ENCODE measurements at regions not wholly inside any gene's neighbourhood (a gene's known extent, or its start where the extent isn't known, plus 50 kb on each side); places are given as distances from the start of the nearest gene placed in this dataset.

DNA sequence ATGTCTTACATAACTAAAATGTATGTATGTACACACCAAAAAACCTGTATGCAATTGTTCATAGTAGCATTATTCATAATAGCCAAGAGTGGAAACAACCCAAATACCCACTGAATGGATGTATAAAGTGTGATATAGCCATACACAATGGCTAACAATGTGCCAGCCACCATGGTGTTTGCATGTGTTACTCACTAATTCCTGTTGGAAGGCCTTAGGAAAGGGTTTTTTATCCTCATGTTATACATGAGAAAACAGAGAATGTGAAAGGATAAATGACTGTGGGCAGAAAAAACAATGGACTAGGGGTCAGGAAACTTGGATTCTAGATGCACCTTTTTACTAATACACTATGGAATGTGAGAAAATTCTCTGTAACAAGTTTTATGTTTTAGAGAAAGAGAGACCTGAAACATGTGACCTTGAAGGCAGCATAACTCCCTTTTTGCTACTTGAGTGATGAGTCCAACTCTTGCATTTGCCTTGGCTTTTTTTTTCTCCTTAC lies 55.7 kb downstream of the TIGD2 start:
- POLR2A ChIA-PET: no interaction called here
- no peak overlapping the region for H3K4me3 ChIP-seq (ENCODE audit: low read length)

DNA sequence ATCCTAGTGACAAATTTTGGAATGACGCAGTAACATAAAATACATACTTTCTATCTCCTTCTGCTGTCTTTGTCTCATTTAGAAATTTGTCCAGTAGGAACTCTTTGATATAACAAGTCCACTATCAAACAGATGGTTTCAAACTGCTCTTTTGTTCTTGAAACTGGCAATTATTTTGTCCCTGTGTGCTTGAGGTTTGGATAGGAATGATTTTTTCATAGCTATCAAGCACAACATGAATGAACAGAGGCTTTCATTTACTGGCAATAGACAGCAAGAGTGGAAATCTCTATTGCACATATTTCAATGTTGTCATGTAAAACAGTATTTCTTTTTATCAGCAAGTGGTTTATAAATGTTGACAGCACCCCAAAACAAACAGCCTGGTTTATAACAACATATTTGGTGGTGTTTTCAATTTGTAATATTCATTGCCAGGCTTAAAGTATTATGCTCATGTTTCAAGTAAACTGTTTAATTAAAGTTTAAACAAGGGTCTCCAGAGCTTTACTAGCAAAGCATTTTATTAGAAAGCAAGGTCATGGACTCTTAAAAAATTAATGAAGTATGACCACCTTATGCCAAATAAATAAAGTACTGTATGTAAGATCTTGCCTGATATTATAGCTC lies 60.0 kb downstream of the TIGD2 start:
- H3K9me3 ChIP-seq (ENCODE audit: low read length): no peaks in the 10 kb centered on the region
- H3K36me3 ChIP-seq (ENCODE audit: insufficient read depth, low read length): no peaks in the 10 kb centered on the region
- no peaks in the 10 kb centered on the region for H3K27me3 ChIP-seq (ENCODE audit: insufficient read depth, low read length, poor library complexity, severe bottlenecking)
- DNase-seq: no peak
- no peak overlapping the region for H3K4me3 Mint-ChIP-seq
- no peaks in the 10 kb centered on the region for H3K9me3 Mint-ChIP-seq
- no peak overlapping the region for H3K4me3 ChIP-seq (ENCODE audit: low read length)
- H3K36me3 Mint-ChIP-seq: no peaks in the 10 kb centered on the region
- H3K4me1 Mint-ChIP-seq: no peaks in the 10 kb centered on the region
- no peaks in the 10 kb centered on the region for H3K4me1 ChIP-seq (ENCODE audit: insufficient read depth, low read length)
- peaks cover 7 to 18% of the 10 kb centered on the region in 2 donors for H3K27me3 Mint-ChIP-seq
- H3K27ac ChIP-seq (ENCODE audit: low read depth, low read length): no peak overlapping the region
- POLR2A ChIA-PET: no interaction called here
- H3K27ac Mint-ChIP-seq: no peak overlapping the region
- CTCF ChIA-PET: no interaction called here

More for the DNA sequence above, 55.7 kb downstream of the TIGD2 start:
- no peak overlapping the region for H3K27ac Mint-ChIP-seq
- H3K9me3 Mint-ChIP-seq: no peaks in the 10 kb centered on the region
- H3K4me1 Mint-ChIP-seq: no peaks in the 10 kb centered on the region
- no peaks in the 10 kb centered on the region for H3K4me1 ChIP-seq (ENCODE audit: insufficient read depth, low read length)
- CTCF ChIA-PET: no interaction called here
- H3K36me3 ChIP-seq (ENCODE audit: insufficient read depth, low read length): no peaks in the 10 kb centered on the region
- no peak for DNase-seq
- peaks cover 11 to 22% of the 10 kb centered on the region in 2 donors for H3K27me3 Mint-ChIP-seq
- no peak overlapping the region for H3K27ac ChIP-seq (ENCODE audit: low read depth, low read length)
- H3K27me3 ChIP-seq (ENCODE audit: insufficient read depth, low read length, poor library complexity, severe bottlenecking): no peaks in the 10 kb centered on the region
- no peak overlapping the region for H3K4me3 Mint-ChIP-seq
- H3K36me3 Mint-ChIP-seq: no peaks in the 10 kb centered on the region
- H3K9me3 ChIP-seq (ENCODE audit: low read length): no peaks in the 10 kb centered on the region

DNA sequence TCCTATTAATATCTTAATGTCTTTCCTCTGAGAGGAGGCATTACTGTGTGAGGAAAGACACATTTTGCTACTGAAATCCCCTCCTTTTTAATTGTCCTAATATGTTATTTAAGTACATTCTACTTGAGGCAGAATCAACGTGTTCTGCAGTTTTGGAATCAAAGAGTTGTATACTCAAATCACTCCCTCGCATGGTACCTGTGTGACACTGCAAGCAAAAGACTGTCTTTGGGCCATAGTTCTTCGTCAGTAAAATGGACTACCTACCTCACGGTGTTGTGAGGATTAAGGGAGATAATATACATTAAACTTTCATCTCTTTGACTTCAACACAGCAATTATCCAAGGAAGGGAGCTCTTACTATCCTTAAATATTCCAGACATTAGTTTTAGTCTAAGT lies 61.5 kb downstream of the TIGD2 start:
- H3K4me3 ChIP-seq (ENCODE audit: low read length): no peak overlapping the region
- H3K27ac Mint-ChIP-seq: no peak overlapping the region
- H3K9me3 Mint-ChIP-seq: no peaks in the 10 kb centered on the region
- peaks cover 4 to 14% of the 10 kb centered on the region in 2 donors for H3K27me3 Mint-ChIP-seq
- H3K27me3 ChIP-seq (ENCODE audit: insufficient read depth, low read length, poor library complexity, severe bottlenecking): no peaks in the 10 kb centered on the region
- no peak overlapping the region for H3K4me3 Mint-ChIP-seq
- H3K4me1 ChIP-seq (ENCODE audit: insufficient read depth, low read length): no peaks in the 10 kb centered on the region
- no peak overlapping the region for H3K27ac ChIP-seq (ENCODE audit: low read depth, low read length)
- ChIA-PET CTCF (no interaction called here), POLR2A (no interaction called here)
- H3K9me3 ChIP-seq (ENCODE audit: low read length): no peaks in the 10 kb centered on the region
- no peaks in the 10 kb centered on the region for H3K36me3 ChIP-seq (ENCODE audit: insufficient read depth, low read length)
- DNase-seq: no peak
- H3K4me1 Mint-ChIP-seq: no peaks in the 10 kb centered on the region
- no peaks in the 10 kb centered on the region for H3K36me3 Mint-ChIP-seq

DNA sequence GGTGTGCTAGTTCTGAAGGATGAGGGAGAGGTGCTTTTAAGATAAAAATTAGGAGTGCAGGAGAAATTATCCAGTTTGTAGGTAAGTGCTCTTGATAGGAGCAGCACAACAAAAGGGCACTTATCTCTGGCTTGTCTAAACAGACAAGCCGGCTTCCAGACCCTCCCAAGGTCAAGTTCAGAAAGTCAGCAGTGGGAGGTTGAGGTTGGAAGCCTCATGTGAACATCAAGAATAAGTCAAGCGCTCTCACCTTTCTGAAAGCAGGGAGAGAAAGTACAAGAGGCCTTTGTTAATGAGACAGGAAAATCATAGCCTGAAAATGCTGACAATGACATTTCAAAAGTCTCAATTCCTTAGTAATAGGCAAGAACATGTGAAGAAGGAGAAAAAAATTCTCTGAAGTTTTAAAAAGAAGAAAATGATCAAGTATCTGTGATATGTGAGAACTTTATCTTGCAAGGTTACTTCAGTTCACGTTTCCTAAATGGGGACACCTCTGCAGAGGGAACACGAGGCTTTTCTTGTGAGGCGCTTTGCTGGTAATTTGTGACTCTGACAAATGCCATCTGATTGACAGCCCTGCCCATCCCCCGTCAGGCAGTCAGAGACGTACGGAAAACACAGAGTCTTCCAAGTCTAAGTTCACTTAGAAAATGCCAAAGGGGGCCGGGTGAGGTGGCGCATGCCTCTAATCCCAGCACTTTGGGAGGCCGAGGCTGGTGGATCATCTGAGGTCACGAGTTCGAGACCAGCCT lies 62.2 kb downstream of the TIGD2 start:
- ChIA-PET POLR2A (no interaction called here), CTCF (no interaction called here)
- H3K4me1 ChIP-seq (ENCODE audit: insufficient read depth, low read length): no peaks in the 10 kb centered on the region
- no peaks in the 10 kb centered on the region for H3K36me3 ChIP-seq (ENCODE audit: insufficient read depth, low read length)
- H3K27ac ChIP-seq (ENCODE audit: low read depth, low read length): no peak overlapping the region
- H3K4me3 ChIP-seq (ENCODE audit: low read length): no peak overlapping the region
- Mint-ChIP-seq H3K4me3 (no peak overlapping the region), H3K27ac (no peak overlapping the region), H3K36me3 (no peaks in the 10 kb centered on the region), H3K27me3 (peaks cover 4 to 10% of the 10 kb centered on the region in 2 donors), H3K4me1 (no peaks in the 10 kb centered on the region), H3K9me3 (no peaks in the 10 kb centered on the region)
- DNase-seq: no peak
- H3K9me3 ChIP-seq (ENCODE audit: low read length): no peaks in the 10 kb centered on the region
- no peaks in the 10 kb centered on the region for H3K27me3 ChIP-seq (ENCODE audit: insufficient read depth, low read length, poor library complexity, severe bottlenecking)

DNA sequence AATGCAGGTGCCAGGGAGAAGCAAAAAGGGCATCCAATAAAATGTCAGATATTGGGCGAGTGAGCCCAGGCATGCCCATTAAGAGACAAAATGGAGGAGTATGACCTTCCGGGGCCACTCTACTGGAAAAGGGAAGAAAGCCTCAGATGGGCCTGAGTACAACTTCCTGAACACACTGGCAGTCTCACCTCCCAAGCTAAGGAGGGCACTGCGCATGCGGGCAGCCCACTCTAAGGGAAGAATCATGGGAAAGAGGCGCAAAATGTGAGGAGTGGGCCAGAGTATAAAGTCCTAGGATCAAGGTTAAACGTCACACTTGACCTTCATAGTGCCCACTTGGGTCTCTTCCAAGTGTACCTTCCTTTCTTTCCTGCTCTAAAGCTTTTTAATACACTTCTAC lies 63.5 kb downstream of the TIGD2 start:
- no peak for DNase-seq
- no peaks in the 10 kb centered on the region for H3K36me3 Mint-ChIP-seq
- H3K4me3 ChIP-seq (ENCODE audit: low read length): no peak overlapping the region
- H3K9me3 ChIP-seq (ENCODE audit: low read length): no peaks in the 10 kb centered on the region
- no peaks in the 10 kb centered on the region for H3K4me1 Mint-ChIP-seq
- H3K4me1 ChIP-seq (ENCODE audit: insufficient read depth, low read length): no peaks in the 10 kb centered on the region
- H3K4me3 Mint-ChIP-seq: no peak overlapping the region
- H3K36me3 ChIP-seq (ENCODE audit: insufficient read depth, low read length): no peaks in the 10 kb centered on the region
- ChIA-PET POLR2A (no interaction called here), CTCF (interaction anchor here (0.5 kb wide), 1 partner anchor 108 kb away, joined by 3 read pairs; no protein-coding TSS in a partner anchor)
- no peak overlapping the region for H3K27ac ChIP-seq (ENCODE audit: low read depth, low read length)
- no peaks in the 10 kb centered on the region for H3K27me3 ChIP-seq (ENCODE audit: insufficient read depth, low read length, poor library complexity, severe bottlenecking)
- H3K27ac Mint-ChIP-seq: no peak overlapping the region
- H3K9me3 Mint-ChIP-seq: no peaks in the 10 kb centered on the region
- H3K27me3 Mint-ChIP-seq: peaks cover 4 to 8% of the 10 kb centered on the region in 2 donors

DNA sequence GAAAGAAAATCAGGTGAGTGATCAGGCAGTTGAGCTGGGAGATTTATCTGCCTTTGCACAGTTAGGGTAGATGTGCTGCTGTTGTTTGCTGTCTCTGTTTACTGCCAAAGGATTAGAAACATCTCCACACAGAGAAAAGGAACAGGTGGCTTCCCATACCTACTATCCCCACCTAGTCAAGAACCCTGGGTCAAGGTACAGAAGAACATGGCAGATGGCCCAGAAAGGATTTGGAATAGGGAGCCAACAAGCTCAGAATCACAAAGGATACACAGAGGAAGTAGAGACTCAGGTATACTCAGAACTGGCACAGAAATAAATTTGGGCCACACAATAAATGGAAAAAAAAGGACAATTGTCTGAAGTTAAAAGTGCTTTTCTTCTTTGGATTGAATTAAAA lies 64.3 kb downstream of the TIGD2 start:
- Histone ChIP-seq H3K36me3 (ENCODE audit: insufficient read depth, low read length) (no peaks in the 10 kb centered on the region), H3K4me1 (ENCODE audit: insufficient read depth, low read length) (no peaks in the 10 kb centered on the region), H3K27ac (ENCODE audit: low read depth, low read length) (no peak overlapping the region), H3K4me3 (ENCODE audit: low read length) (no peak overlapping the region), H3K27me3 (ENCODE audit: insufficient read depth, low read length, poor library complexity, severe bottlenecking) (no peaks in the 10 kb centered on the region), H3K9me3 (ENCODE audit: low read length) (no peaks in the 10 kb centered on the region)
- Mint-ChIP-seq H3K27me3 (peaks cover 3 to 10% of the 10 kb centered on the region in 2 donors), H3K36me3 (no peaks in the 10 kb centered on the region), H3K9me3 (no peaks in the 10 kb centered on the region), H3K4me1 (no peaks in the 10 kb centered on the region), H3K4me3 (no peak overlapping the region), H3K27ac (no peak overlapping the region)
- ChIA-PET POLR2A (no interaction called here), CTCF (interaction anchor here (0.5 kb wide), 1 partner anchor 107 kb away, joined by 3 read pairs; no protein-coding TSS in a partner anchor)
- DNase-seq: no peak

DNA sequence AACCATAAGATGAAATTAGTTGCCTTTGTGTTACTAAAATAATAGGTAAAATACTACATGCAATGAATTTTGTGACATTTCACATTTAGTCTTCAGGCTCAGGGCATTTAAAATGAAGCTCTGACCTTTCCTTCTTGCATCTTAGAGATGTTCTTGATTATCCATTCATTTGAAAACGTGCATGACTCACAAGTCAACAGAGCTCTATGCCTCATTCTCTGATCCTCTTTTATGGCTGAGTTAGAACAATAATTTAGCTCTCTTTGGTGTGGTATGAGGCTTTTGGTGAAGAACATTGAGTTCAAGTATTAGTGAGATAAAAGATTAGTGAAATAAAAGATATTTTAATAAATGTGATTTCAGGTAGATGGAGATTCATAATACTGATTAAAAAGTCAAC lies 66.5 kb downstream of the TIGD2 start:
- DNase-seq: no peak
- Mint-ChIP-seq H3K9me3 (no peaks in the 10 kb centered on the region), H3K27me3 (peaks cover 2 to 20% of the 10 kb centered on the region in 2 donors), H3K4me3 (no peak overlapping the region), H3K4me1 (no peaks in the 10 kb centered on the region), H3K27ac (no peak overlapping the region), H3K36me3 (no peaks in the 10 kb centered on the region)
- no peaks in the 10 kb centered on the region for H3K27me3 ChIP-seq (ENCODE audit: insufficient read depth, low read length, poor library complexity, severe bottlenecking)
- POLR2A ChIA-PET: no interaction called here
- CTCF ChIA-PET: no interaction called here
- H3K4me3 ChIP-seq (ENCODE audit: low read length): no peak overlapping the region
- no peak overlapping the region for H3K27ac ChIP-seq (ENCODE audit: low read depth, low read length)
- no peaks in the 10 kb centered on the region for H3K36me3 ChIP-seq (ENCODE audit: insufficient read depth, low read length)
- no peaks in the 10 kb centered on the region for H3K4me1 ChIP-seq (ENCODE audit: insufficient read depth, low read length)
- no peaks in the 10 kb centered on the region for H3K9me3 ChIP-seq (ENCODE audit: low read length)

DNA sequence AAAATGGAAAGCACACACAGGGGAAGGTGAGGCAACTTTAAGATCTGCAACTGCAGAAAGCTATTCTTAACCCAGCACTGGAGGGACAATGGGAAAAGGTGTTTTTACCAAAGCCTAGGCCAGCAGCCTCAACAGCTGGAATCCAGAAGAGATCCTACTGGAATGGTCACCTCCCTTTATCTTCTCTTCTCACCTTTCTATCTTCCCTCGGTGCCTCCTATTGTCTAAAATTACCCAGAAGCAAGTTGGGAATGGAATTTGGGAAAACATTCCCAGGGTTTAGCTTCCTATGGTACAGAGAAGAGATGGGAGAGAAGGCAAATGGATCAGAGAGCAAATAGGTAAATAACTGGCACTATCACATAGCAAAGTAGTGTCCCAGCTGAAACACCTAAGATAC lies 73.1 kb downstream of the TIGD2 start:
- Mint-ChIP-seq H3K36me3 (no peaks in the 10 kb centered on the region), H3K4me3 (no peak overlapping the region), H3K4me1 (no peaks in the 10 kb centered on the region), H3K27ac (no peak overlapping the region), H3K27me3 (peaks cover 11 to 46% of the 10 kb centered on the region in 2 donors), H3K9me3 (peaks cover 0 to 10% (median 0%) of the 10 kb centered on the region in 5 donors)
- Histone ChIP-seq H3K4me1 (ENCODE audit: insufficient read depth, low read length) (no peaks in the 10 kb centered on the region), H3K27ac (ENCODE audit: low read depth, low read length) (no peak overlapping the region), H3K4me3 (ENCODE audit: low read length) (no peak overlapping the region), H3K9me3 (ENCODE audit: low read length) (no peaks in the 10 kb centered on the region), H3K27me3 (ENCODE audit: insufficient read depth, low read length, poor library complexity, severe bottlenecking) (no peaks in the 10 kb centered on the region), H3K36me3 (ENCODE audit: insufficient read depth, low read length) (no peaks in the 10 kb centered on the region)
- ChIA-PET CTCF (interaction anchor here (0.7 kb wide), 1 partner anchor 22 kb away, joined by 3 read pairs; no protein-coding TSS in a partner anchor), POLR2A (no interaction called here)
- no peak for DNase-seq
